Endothelial cell of hepatic sinusoid (primary cell): ENCODE measurements at regions not wholly inside any gene's neighbourhood (a gene's known extent, or its start where the extent isn't known, plus 50 kb on each side); places are given as distances from the start of the nearest gene placed in this dataset.

Experiments
- in situ Hi-C: cut with HindIII; loops from 2 replicates; pipeline ENCODE4 v1.10.0; 2017; ENCODE audit warnings: low sequenced_read_pairs

GRCh38 chr2:136408795-136409194 lies 290.8 kb upstream of the CXCR4 start:
- in situ Hi-C loops, result loop anchor here (25.0 kb wide), 1 partner anchor 1429 kb away; no protein-coding TSS in a partner anchor

DNA sequence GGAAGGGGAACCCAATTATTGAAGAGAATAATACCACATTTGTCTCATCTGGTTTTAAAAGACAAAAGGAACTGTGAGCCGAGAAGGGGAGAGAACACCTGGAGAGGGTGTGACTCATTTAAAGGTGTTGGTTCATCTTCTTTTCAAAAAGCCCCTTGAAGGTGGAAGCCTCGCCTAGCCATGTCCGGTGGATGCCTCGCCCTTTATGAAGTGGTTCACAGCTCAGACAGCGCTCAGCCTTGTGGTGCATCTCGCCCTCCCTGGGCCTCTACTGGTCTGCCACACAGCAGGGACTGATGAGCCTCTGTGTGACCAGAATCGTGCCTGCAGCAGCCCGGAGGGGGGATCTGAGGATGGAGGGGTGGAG lies 290.0 kb upstream of the CXCR4 start:
- in situ Hi-C loops, result loop anchor here (25.0 kb wide), 1 partner anchor 1429 kb away; no protein-coding TSS in a partner anchor

DNA sequence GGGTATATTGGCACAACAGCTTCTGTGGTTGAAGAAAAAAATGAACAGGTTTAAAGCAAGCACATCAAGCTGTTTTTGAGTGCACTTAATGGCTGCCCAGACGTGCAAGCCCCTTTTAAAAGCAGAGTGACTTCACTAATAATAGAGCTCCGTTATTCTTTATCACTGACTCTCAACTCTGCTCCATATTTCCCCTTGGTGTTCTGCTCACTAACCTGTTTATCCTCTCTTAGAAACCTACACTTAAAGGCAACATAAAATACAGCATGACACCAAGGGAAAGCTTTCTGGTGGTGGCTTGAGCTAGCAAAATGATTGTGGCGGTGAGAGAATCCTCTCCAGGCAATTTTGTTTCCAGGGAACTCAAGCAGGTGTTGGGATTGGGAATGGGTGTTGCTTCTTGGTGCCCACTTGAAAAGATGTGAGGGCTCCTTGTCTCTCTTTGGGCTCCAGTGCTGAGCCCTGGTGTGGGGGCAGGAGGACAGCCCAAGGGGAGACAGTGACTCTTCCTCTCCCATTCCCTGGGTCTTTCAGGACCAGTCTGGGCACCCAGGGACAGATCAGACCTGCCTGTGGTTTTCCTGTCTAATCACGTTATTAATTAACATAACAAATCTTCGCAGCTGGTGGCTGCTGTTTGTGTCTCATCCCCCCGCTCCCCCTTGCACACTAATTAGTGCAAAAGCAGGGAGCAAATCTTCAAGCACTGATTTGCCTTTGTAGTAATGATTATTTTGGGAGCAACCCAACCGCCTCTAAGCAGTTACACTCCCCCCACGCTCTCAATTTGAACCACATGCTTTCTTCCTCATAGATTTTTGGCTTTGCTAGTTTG lies 289.4 kb upstream of the CXCR4 start:
- in situ Hi-C loops, result loop anchor here (25.0 kb wide), 1 partner anchor 1430 kb away; no protein-coding TSS in a partner anchor

GRCh38 chr2:136404925-136405324 lies 287.0 kb upstream of the CXCR4 start:
- in situ Hi-C loops, result loop anchor here (25.0 kb wide), 1 partner anchor 1432 kb away; no protein-coding TSS in a partner anchor

DNA sequence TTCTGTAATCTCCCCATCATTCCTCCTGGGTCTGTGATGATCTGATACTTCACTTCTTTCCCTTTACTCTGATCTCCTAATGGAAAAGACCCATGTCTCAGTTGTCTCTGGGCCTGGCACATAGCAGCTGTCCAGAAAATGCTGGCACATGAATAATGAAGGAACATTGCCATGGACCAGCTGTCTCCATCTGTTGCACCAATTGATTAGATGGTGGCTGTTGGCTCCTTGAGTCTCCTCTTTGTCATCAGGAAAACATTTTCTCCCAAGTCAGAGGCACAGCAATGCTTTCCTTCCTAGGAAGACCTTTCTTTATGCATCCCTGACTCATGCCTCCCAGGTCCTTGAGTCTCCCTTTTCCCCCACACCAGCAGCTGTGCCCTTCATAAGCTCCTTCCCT lies 286.2 kb upstream of the CXCR4 start:
- in situ Hi-C loops, result loop anchor here (25.0 kb wide), 1 partner anchor 1433 kb away; no protein-coding TSS in a partner anchor

GRCh38 chr2:136402281-136402680 lies 284.3 kb upstream of the CXCR4 start:
- in situ Hi-C loops, result loop anchor here (25.0 kb wide), 1 partner anchor 1435 kb away; no protein-coding TSS in a partner anchor

- in situ Hi-C loops, result loop anchor here (25.0 kb wide), 2 partner anchors 487 to 1438 kb away; no protein-coding TSS in a partner anchor
These were observed 281.8 kb upstream of the CXCR4 start for GRCh38 chr2:136399667-136400289.

DNA sequence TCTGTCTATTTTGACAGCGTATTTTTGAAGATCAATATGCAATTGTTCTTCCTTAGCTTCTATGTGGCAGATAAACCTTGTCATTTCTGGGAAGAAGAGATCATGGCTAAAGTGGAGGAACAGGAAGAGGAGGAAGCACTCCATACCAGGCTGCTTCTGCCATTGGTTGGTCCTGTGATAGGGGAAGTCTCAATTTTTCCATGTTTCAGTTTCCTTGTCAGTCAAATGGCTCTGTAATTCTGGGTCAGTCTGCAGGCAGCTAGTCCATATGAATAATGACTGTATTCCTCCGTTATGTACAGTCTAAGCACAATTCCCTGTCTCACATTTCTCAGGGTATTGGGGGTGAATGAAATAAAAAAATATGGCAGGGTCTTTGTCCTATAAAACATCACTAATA lies 277.6 kb upstream of the CXCR4 start:
- in situ Hi-C loops, result loop anchor here (25.0 kb wide), 1 partner anchor 483 kb away; no protein-coding TSS in a partner anchor

DNA sequence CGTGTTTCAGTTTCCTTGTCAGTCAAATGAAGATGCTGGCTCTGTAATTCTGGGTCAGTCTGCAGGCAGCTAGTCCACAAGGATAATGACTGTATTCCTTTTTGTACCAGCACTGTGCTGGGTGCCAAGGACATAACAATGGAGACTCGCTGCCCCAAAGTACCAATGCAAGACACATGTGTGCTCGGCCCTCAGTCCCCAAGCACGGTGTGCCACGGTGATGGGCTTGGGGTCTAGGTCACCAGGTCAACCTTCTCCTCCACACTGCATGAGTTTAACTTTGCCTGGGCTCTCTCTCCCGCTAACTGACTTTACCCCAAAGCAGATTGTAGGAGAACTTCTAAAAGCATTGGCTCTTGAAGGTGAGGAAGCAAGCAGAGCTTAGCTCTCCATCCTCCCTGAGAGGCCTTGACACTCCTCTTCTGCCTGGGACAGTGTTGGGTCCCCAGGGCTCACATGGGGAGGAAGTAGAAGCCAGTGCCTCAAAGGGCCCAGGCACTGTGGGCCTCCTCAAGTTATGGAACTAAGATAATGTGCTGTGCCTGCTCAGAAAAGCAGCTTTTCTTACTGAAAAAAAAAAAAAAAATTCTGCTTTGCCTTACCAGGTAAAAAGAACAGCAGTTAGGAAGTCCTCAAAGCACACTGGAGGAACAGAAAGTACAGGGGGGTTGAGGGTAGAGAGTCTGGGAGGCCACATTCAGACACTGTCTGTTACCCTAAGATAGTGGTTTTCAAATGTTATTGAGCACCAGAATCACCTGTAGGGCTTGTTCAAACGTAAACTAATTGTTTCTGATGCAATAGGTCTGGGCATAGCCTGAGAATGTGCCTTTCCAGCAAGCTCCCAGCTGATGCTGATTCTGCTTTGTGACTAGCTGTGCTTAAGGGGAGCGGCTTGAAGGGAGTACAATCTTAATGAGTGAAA lies 276.4 kb upstream of the CXCR4 start:
- in situ Hi-C loops, result loop anchor here (25.0 kb wide), 1 partner anchor 482 kb away; no protein-coding TSS in a partner anchor

DNA sequence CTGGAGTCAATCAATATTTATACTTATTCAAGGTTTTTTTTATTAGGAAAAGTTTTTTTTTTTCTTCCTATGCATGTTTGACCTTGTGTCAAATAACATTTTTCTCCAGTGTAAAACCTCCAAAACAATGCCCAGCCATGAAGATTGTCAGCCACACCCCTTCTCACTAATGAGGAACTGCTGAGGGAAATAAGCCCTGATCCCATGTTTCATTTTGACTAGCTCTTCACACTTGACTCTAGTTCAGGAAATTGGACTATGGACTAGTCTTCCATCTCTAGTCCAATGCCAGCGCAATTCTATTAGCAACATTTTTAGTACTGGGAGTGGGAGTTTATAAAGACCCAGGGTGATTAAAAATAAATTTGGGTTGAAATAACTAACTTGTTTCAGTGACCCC lies 275.6 kb upstream of the CXCR4 start:
- in situ Hi-C loops, result loop anchor here (25.0 kb wide), 1 partner anchor 481 kb away; no protein-coding TSS in a partner anchor

- in situ Hi-C loops, result loop anchor here (25.0 kb wide), 1 partner anchor 481 kb away; no protein-coding TSS in a partner anchor
These were observed 275.1 kb upstream of the CXCR4 start for GRCh38 chr2:136392897-136393505.

GRCh38 chr2:136389809-136390208 lies 271.9 kb upstream of the CXCR4 start:
- in situ Hi-C loops, result loop anchor here (25.0 kb wide), 1 partner anchor 478 kb away; no protein-coding TSS in a partner anchor

DNA sequence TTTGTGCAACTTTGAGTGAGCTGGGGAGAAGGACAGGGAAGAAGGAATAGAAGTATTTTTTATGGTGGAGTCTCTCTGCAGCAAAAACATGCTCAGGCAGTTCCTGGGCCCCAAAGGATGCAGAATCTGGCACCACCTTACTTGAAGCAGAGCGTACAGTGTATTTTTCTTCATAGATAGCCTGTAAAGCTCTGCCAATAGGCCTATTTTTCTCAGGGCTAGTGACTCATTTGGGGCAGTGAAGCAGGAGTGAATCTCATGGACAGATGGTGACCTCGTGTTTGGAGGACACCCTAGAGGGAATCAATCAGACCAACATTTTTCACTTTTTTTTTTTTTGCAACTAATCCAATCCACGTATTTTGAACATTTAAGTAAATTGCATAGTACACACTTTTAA lies 268.1 kb upstream of the CXCR4 start:
- in situ Hi-C loops, result loop anchor here (25.0 kb wide), 1 partner anchor 474 kb away; no protein-coding TSS in a partner anchor

DNA sequence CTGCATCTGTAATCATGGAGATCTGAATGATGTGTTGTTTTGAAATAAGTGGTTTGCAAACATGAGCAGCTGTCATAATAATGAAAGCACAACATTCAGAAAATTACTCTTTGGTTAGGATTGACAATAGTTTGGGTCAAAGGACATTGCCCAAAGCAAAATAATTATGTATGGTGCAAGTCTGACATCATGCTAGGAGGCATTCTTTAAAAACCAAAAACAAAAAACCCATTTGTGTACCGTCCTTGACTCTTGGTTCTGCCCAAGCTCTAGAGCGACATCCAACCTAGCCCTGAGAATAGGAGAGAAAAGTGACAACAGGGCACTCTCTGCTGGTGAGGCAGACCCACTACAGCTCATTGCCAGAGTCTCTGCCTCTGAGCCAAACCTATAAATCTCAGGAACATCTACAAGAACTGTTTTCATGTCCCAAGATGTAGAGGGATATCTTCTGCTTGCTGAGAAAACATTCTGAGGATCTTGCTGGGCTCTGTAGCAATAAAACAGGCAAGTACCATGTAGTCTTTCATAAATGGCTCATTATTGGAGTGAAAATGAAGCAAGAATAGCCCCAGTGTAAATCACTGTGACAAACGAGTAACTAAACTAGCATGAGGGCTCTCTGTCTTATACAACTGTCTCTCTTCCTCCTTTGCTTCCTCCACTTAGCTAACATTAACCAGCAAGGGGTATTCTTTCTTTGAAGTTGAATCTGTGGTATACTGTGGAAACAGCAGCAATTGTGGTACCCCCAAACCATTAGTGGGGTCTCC lies 266.8 kb upstream of the CXCR4 start:
- in situ Hi-C loops, result loop anchor here (25.0 kb wide), 1 partner anchor 472 kb away; no protein-coding TSS in a partner anchor

DNA sequence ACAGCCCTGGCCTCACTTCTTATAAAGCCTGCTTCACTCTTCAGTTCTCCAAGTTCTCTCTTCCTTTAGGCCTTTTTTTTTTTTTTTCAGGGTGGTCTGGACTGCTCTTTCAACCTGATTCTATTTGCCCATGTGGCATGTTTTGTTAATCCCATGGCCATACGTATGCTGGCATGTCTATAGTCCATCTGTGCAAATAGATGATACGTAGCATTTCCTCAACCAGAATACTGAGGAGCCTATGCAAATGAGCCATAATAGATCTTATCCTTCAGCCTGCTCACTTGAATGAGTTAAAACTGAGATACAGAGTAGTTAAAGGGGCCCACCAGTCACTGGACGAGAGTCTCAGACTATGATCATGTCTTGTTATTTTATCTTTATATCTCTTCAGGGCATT lies 265.2 kb upstream of the CXCR4 start:
- in situ Hi-C loops, result loop anchor here (25.0 kb wide), 1 partner anchor 471 kb away; no protein-coding TSS in a partner anchor

- in situ Hi-C loops, result loop anchor here (25.0 kb wide), 1 partner anchor 470 kb away; no protein-coding TSS in a partner anchor
These were observed 264.0 kb upstream of the CXCR4 start for GRCh38 chr2:136381722-136382633.

DNA sequence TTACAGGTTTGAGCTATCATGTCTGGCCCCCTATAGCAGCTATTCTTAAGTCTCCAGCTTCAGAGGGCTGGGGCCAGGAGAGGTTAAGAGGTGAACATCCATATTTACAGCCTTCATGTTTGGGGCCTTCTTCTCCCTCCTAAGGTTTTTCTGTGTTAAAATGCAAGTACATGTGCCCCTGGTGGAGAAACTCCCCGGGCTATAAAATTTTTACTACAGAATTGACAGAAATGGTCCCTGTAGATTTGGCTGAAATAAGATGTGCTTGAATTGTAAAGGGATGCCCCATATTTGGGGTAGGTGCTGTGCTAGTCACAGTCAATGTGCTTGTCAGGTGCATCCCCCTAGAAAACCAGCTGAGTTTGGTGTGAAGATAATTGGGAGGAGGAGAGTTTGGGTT lies 263.3 kb upstream of the CXCR4 start:
- in situ Hi-C loops, result loop anchor here (25.0 kb wide), 1 partner anchor 469 kb away; no protein-coding TSS in a partner anchor
